HG03280 (cell line): ENCODE measurements at regions not wholly inside any gene's neighbourhood (a gene's known extent, or its start where the extent isn't known, plus 50 kb on each side); places are given as distances from the start of the nearest gene placed in this dataset.

Experiments
- ATAC-seq: cut with Tn5 transposase; IDR thresholded peaks from one replicate; pipeline ENCODE4 v1.9.1; 2021; ENCODE audit warnings: mild to moderate bottlenecking, moderate library complexity; ENCODE audit not compliant: unreplicated experiment

DNA sequence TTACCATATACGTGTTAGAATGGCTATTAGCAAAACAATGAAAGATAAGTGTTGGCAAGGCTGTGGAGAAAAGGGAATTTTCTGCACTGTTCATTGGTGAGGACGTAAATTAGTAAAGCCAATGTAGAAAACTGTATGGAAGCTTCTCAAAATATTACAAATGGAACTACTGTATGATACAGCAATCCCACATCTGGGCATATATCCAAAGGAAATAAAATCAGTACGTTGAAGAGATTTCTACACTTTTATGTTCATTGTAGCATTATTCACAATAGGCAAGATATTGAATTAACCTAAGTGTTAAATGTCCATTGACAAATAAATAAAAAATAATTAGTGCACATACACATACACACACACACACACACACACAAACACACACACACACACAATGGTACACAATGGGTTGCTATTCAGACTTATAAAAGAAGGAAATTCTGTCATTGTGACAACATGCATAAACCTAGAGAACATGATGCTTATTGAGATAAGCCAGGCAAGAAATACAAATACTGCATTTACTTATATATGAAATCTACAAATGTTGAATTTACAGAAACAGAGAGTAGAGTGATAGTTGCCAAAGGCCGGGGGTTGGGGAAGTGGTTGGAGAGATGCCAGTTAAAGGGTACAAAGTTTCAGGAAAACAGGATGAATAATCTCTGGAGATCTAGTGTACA lies 565.8 kb upstream of the LRRC4C start:
- ATAC-seq: no peak

DNA sequence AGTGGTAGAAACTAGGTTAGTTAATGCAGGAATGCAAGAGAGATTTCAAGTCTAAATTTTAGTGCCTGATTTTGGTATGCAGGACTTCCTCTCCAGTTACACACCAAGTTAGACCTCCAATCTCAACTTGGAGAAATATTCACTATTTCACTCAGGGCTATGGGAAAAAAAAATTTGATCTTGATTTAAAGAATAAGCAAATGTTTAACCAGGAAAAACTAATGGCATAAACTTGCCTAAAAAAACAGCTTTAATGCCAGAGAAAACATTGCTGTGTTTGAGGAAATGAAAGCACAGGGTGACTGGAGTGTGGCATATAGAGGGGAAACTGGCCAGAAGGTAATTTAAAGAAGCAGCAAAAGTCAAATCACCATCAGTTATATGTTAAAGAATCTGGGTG lies 575.4 kb upstream of the LRRC4C start:
- ATAC-seq: no peak

DNA sequence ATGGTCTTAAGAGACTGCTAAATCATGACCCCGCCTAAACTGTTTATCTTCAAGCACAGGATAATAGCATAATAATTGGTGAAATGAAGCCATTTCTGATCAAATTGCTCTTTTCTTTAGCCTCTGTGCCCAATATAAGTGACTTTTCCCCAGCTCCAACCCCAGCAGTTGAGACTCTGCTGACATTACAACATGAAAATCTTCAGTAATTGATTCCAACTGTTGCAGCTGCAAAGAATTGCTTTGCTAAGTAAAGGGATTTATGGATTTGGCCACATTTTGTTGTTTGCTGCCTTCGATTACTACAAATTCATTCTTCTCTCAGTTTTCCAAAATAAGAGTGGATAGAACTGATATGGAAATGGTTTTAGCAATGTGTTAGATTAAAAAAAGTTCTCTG lies 576.7 kb upstream of the LRRC4C start:
- ATAC-seq: no peak

DNA sequence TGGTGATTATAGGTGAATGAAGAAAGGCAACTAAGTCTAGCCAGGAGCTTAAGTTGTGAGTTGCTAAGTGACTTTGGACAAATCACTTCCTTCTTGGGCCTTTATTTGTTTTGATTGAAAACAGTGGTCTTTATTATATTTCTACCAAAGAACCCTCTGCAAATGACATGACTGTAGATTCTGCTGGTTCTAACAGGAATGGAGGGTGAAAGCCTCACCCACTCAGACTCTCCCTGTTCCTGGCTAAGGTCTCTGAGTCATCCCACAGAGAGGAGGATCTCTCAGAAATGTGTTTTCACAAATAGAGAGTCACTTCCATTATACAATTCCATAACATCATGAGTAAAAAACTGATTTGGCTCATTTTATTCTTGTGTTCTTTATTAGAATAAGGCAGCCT lies 583.9 kb upstream of the LRRC4C start:
- ATAC-seq: no peak

DNA sequence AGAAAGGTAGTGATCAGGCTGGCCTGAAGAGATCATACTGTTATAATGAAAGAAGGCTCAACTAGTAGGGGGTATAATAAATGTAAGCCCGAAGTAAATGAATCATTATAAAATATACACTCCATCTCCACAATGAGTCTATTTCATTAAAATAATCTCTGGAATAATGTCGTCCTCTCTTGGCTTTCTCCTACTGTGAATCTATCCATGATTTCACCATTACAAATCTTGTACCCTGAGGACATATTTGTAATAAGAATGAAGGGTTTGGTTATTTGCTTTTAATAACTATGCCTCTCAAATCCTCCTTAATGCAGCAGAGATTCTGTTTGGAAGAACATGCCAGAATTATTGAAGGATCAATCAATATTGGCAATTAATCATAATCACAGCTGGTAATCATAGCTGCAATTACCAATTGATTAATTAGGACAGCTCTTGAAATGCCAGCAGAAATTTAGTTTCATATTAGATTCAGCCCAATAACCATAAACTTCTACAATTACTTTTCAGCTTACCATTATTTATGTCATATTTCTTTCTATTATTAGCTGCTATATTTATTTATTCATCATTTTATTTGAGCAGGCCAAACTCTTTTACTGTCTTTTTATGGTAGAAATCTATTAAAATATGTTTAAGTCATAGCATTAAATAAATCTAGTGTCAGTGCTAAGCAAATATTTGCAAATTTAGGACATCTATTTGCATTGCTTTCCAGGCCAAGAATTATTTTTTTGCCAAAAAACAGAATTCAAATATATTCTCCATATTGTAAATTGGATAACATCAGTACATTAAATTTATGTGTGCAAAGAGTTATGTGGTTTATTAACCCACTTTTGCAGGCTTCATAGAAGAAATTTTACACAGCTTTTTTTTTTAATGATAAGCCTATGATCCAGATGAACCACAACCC lies 588.4 kb upstream of the LRRC4C start:
- no peak for ATAC-seq

DNA sequence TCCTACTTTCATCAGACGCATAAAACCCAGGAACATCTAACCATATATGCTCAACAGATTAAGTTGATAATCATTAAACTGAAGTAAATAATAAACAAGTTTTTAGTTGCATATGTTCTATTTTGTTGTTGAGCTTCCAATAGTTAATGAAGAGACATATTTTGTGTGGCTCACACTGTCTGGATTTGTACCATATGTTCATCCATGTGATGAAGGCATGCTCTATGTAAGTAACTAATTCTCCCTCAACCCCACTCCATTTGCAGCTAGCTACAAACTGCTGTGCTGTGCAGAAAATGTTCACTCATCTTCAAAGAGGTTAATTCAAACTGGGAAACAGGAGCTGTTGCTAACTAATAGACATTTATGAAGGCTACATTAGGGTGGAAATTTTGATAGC lies 589.7 kb upstream of the LRRC4C start:
- no peak for ATAC-seq

DNA sequence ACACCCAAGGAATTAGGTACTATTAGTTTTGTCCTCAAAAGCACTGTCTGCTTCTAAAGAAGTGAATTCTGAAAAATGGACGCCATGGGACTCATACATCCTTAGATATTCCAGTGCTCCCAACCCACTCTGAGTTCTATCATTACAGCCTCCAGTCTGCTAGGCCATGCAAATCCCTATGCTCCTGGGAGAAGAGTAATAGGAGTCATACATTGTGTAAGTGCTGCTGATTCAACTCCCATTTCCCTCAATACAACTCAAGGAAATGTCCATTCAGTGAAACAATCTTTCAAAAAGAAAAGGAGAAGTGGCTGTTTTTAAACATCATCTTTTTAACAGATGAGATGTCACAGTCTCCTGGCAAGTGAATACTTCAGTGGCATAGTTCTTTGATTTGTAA lies 590.2 kb upstream of the LRRC4C start:
- no peak for ATAC-seq

DNA sequence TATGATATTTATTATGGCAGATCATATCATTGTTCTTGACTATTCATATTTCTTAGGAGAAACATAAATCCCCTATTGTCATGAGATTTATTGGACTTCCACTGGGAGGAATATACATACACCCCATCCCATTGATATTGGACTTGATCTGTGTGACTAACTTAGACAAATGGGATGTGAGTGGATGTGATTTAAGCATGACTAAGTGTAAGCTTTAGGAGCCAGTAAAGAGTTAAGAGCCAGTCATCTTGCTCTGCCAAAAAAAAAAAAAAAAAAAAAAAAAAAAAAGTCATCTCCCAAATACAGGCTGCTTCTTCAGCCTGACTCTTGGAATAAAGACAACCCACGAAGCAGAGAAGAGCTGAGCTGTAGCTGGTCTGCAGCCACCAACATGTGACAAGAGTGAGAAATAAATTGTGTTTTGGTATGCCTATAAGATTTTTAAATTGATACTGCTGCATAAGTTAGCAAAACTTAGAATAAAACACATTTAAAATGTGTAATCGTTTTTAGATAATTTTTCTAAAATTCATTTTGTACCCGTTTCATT lies 595.0 kb upstream of the LRRC4C start:
- no peak for ATAC-seq

DNA sequence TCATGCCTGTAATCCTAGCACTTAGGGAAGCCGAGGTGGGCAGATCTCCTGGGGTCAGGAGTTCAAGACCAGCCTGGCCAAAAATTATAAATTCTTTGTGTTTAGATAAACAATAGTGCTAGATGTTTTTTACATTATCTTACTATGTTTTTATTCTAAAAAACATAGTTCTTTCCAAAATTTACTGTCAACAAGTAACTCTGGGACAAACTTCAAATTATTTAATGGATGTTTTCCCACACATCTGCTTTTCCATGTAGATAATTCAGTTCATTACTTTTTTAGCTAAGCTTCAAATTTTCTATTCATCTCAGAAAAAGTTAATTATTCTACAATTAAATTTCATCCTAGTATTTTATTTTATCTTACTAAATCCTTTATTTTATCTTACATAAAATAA lies 596.2 kb upstream of the LRRC4C start:
- ATAC-seq: no peak

DNA sequence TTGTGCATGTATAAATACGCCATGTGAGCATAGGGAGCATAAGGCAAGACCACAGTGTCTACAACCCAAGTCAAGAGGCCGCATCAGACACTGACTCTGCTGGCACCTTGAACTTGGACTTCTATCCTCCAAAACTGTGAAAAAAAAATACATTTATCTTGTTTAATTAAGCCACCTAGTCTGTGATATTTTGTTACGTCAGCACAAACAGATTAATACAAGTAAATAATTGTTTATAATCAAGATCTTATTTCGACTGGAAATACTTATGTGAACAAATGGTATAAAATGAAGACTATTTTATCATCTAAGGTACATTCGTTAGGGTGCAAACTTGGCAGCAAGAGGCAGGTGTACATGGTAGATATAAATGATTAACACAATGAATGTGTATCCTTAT lies 599.3 kb upstream of the LRRC4C start:
- no peak for ATAC-seq

DNA sequence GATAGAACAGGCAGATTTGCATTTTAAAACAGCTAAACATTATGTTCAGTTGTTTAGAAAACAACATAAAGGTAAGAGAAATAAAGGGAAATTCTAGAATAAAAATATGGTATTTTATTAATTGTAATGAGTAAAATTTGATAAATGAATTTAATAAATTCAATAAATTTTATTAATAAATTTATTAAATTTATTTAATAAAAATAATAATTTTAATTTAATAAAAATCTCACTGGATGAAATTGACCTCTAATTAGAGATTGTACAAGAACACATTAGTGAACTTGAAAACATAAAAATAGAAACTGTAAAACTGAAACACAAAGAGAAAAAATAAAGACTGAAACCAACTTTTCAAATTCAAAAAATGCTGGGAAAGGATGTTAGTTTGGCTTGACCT lies 605.7 kb upstream of the LRRC4C start:
- ATAC-seq: no peak

DNA sequence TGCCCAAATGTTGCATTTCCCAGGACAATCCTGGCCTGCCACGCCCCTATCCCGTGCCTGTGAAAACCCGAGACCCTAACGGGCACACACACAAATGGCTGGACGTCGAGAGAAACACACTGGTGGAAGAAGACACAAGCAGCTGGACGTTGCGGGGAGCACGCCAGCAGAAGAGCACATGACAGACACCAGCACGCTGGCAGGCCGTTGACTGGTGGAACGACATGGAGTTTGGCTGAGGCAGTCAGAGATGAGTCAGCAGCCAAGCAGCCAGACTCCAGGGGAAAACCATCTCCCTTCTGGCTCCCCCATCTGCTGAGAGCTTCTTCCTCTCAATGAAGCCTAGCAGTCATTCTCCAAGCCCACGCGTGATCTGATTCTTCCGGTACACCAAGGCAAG lies 606.7 kb upstream of the LRRC4C start:
- ATAC-seq: no peak

DNA sequence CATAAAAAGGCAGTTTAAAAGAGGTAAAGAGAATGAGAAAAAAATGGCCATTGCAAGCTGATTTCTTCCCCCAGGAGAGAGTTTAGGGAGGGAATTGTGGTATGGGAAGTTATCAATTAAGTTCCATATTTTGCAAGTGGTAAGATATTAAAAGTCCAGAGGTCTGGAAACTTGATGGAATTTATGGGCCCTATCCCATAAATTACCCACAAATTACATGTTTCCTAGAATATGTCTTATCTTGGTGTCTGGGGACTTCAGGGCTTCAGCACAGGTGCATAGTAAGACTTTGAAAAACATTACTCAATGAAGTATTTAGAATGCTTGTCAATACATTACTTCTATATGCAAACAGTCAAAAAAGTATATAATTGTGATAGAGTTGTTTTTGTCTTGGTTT lies 614.9 kb upstream of the LRRC4C start:
- no peak for ATAC-seq

DNA sequence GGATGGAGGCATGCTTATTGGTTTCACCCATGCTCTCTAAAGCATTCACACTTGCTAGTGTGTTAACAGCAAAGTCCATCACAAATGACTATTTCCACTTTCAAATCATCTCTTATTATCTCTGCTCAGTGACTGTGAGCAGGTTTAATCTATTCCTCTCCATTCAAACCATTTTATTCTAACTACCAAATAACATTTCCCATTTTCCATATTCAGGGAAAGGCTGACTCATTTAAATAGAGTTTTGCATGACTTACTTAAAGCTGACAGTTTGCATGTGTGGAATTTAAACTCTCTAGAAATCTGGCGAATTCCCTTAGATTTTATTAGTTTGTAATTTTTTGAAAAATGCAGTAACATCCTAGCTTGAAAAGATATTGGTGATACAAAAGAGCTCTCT lies 615.7 kb upstream of the LRRC4C start:
- no peak for ATAC-seq

DNA sequence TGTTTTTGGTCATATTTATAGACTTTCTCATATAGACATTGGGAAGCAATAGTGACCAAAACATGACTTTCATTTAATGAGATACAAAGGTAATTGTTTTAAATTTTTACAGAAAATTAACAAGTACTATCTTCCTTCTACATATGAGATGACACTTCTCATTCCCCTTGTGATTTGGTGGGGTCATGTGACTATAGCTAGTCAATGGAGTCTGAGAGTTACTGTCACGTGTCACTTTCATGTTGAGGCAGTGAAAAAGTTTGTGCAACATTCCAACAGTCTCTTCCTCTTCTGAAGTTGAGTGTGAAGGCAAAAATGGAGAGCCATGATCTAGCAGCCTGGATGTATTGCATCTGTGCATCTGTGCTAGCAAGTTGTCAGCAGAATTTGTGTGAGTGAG lies 618.3 kb upstream of the LRRC4C start:
- ATAC-seq: no peak

DNA sequence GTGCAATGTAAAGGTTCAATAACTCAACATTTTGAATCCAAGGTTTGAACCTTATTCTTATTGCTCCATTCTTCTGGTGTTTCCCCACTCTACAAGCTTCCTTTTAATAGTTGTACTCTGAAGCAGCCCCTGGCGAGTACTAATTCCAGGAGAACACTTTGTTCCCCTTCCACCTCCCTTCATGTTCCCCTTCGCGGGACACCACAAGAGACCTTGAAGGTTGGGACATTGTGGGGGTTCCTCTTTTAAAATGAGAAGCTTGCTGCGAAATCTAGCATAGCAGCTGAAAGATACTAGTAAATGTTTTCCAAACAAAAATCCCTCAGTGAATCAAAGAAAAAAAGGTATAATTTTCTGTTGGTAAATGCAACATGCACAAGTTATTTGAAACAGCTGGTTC lies 626.3 kb upstream of the LRRC4C start:
- ATAC-seq: no peak

DNA sequence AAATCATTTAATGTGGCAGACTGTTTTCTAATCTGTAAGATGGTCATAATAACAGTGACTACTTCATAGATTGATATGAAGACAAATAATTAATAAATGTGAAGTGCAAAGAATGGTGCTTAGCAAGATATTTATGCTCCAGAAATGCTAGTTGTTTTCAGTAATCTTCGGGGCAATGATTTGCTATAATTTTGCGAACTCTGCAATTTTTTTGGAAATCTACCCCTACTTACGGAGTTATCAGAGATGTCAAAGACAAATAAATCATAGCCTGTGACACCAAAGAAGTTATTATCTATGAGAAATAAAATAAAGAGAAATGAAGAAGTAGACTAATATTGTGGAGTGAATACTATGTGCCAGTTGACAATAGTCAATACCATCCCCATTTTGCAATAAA lies 634.1 kb upstream of the LRRC4C start:
- ATAC-seq: no peak

DNA sequence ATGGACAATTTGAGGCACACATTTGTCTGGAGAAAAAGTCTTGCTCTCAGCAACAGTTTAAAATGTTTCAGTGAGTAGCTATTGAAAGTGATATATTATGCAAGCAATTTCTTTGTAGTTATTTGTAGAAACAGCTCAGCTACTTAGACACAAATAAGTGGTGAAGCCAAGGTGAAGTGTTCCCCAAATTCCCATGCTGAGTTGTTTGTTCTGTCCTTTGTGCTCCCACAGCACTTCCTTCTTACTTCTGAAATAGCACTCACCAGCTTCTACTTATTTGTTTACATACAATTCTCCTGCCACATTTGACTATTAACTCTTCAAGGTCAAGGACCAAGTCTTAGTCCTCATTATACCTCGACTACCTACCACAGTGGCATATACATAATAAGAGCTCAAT lies 638.6 kb upstream of the LRRC4C start:
- ATAC-seq: no peak

DNA sequence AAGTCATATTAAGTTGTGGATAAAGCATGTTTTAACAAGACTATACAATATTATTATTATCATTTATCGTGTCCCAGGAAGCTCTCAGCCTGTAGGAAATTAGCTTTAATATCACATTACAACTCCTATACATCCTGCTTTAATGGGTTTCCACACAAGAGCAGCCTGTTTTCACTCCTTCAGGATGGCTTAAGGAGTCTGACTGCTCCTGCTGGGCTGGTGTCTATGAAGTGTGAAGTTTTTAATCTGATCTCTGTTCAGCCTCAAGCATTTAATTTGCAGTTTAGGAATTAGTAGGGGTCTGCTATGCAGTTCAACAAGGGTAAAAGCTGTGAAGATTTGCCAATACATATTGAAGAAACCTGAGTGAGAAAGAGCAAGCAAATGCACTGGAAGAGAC lies 653.4 kb upstream of the LRRC4C start:
- no peak for ATAC-seq

DNA sequence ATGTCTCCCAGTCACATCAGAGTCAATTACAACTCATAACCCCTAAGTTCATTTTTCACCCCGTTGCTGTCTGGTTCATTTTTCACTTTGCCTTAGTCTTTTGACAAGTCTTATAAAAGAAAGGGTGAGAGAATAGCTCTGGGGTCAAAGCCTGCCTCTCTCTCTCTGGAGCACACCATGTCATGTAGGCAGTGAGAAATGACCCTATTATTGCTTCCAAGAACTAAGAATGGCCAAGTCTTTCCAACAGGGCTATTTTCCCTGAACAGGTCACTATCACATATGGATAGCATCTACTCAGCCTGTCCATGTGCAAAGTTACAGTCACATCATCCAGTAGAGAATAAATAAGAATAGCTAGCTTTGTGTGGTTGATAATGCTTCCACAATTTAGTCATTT lies 655.5 kb upstream of the LRRC4C start:
- no peak for ATAC-seq

DNA sequence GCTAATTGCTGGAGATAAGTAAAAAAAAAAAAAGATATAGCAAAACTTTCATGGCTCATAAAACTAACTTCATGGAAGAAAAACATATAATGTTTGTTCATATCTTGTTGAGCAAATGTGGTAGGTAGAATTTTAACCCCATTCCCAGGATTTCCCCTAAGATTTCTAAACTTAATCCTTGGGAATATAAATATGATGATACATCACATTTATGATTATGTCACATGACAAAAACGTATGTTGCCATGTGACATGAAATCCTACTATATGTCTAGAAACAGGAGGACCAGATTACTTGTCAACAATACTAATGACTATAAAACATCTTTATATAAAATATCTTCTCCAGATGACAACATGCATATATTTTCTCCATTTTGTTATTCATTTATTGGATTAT lies 679.0 kb upstream of the LRRC4C start:
- no peak for ATAC-seq

DNA sequence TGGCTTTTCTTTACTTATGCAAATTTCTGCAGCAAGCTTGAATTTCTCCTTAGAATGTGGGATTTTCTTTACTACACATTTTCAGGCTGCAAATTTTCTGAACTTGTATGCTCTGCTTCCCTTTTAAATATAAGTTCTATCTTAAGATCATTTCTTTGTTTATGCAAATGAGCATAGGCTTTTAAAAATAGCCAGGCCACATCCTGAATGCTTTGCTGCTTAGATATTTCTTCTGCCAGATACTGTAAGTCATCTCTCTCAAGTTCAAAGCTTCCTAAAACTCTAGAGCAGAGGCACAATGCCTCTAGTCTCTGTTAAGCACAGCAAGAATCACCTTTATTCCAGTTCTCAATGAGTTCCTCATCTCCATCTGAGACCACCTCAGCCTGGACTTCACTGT lies 685.9 kb upstream of the LRRC4C start:
- no peak for ATAC-seq
